ENCODE measurements at regions not wholly inside any gene's neighbourhood (a gene's known extent, or its start where the extent isn't known, plus 50 kb on each side); places are given as distances from the start of the nearest gene placed in this dataset.

DNA sequence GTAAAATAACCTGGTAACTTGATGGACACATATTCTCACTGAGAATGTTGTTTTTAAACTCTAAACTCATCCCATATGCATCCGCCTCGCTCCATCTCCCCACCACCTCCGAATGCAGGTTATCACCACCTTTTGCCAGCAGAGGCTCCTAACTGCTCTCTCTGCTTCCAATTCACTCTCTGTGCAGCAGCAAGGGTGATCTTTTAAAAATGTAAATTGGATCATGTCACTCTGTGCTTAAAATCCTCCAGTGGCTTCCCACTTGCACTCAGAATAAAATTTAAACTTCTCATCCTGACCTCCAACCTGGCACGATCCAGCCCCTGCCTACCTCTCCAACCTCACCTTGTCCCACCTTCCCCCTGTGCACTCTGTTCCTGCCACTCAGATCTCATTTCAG, 317.2 kb downstream of the ZSWIM6 start (continued):
- TF ChIP-seq SIX5 (IDR thresholded peaks at IDR 0.05; ENCODE audit: low read depth, low read length) (no peak), CEBPB (IDR thresholded peaks at IDR 0.05; ENCODE audit: low read depth, low read length) (no peak)
